H9 (cell line): ENCODE measurements at regions not wholly inside any gene's neighbourhood (a gene's known extent, or its start where the extent isn't known, plus 50 kb on each side); places are given as distances from the start of the nearest gene placed in this dataset.

Experiments
- DNase-seq: peaks from one replicate; pipeline ENCODE4 v3.0.0-alpha.2; 2017
- H2AFZ ChIP-seq: one replicate; pipeline ENCODE4 v1.6.1; 2013; ENCODE audit warnings: mild to moderate bottlenecking, low read length, control low read depth, moderate library complexity
- H2AK5ac ChIP-seq: 2 replicates; pipeline ENCODE4 v1.6.1; 2013; ENCODE audit warnings: low read length, control low read depth, mixed read lengths; ENCODE audit not compliant: insufficient read length
- H2BK120ac ChIP-seq: one replicate; pipeline ENCODE4 v1.6.1; 2013; ENCODE audit warnings: low read depth, mild to moderate bottlenecking, low read length, control low read depth, inconsistent platforms; ENCODE audit not compliant: poor library complexity, severe bottlenecking
- H2BK12ac ChIP-seq: 2 replicates; pipeline ENCODE4 v1.6.1; 2013; ENCODE audit warnings: low read length, control low read depth, mixed read lengths, low read depth; ENCODE audit not compliant: insufficient read length
- H2BK15ac ChIP-seq: 2 replicates; pipeline ENCODE4 v1.6.1; 2013; ENCODE audit warnings: low read depth, low read length, control low read depth
- H2BK20ac ChIP-seq: one replicate; pipeline ENCODE4 v1.6.1; 2013; ENCODE audit warnings: low read depth, mild to moderate bottlenecking, low read length, control low read depth, inconsistent platforms; ENCODE audit not compliant: poor library complexity, severe bottlenecking
- H2BK5ac ChIP-seq: 2 replicates; pipeline ENCODE4 v1.6.1; 2013; ENCODE audit warnings: low read length, control low read depth, mixed read lengths; ENCODE audit not compliant: insufficient read length
- H3K14ac ChIP-seq: 2 replicates; pipeline ENCODE4 v1.6.1; 2013; ENCODE audit warnings: low read length, control low read depth; ENCODE audit not compliant: insufficient read depth
- H3K18ac ChIP-seq: 2 replicates; pipeline ENCODE4 v1.6.1; 2013; ENCODE audit warnings: low read depth, mild to moderate bottlenecking, mixed read lengths, low read length, control low read depth; ENCODE audit not compliant: insufficient read length
- H3K23ac ChIP-seq: 2 replicates; pipeline ENCODE4 v1.6.1; 2013; ENCODE audit warnings: low read length, control low read depth, mixed read lengths, low read depth; ENCODE audit not compliant: insufficient read length
- H3K23me2 ChIP-seq: 2 replicates; pipeline ENCODE4 v1.6.1; 2013; ENCODE audit warnings: low read depth, mild to moderate bottlenecking, mixed read lengths, low read length, control low read depth; ENCODE audit not compliant: insufficient read length, poor library complexity, severe bottlenecking
- H3K27ac ChIP-seq: 2 replicates; pipeline ENCODE4 v1.5.1; 2013; ENCODE audit warnings: low read length, control low read depth, mixed read lengths, low read depth; ENCODE audit not compliant: insufficient read length
- H3K27me3 ChIP-seq: 2 replicates; pipeline ENCODE4 v1.6.1; 2013; ENCODE audit warnings: low read length, control low read depth, inconsistent platforms; ENCODE audit not compliant: insufficient read depth
- H3K4ac ChIP-seq: 2 replicates; pipeline ENCODE4 v1.6.1; 2013; ENCODE audit warnings: low read depth, mild to moderate bottlenecking, control low read depth, inconsistent platforms, low read length, moderate library complexity
- H3K4me1 ChIP-seq: 2 replicates; pipeline ENCODE4 v1.6.1; 2013; ENCODE audit warnings: low read length, control low read depth, inconsistent platforms; ENCODE audit not compliant: insufficient read depth
- H3K4me2 ChIP-seq: 2 replicates; pipeline ENCODE4 v1.6.1; 2013; ENCODE audit warnings: low read length, control low read depth, mixed read lengths; ENCODE audit not compliant: insufficient read length, insufficient read depth
- H3K56ac ChIP-seq: 2 replicates; pipeline ENCODE4 v1.6.1; 2013; ENCODE audit warnings: low read depth, mild to moderate bottlenecking, mixed read lengths, low read length, control low read depth; ENCODE audit not compliant: insufficient read length
- H3K79me1 ChIP-seq: 2 replicates; pipeline ENCODE4 v1.6.1; 2013; ENCODE audit warnings: low read depth, mild to moderate bottlenecking, moderate library complexity, low read length, control low read depth, inconsistent platforms; ENCODE audit not compliant: insufficient read depth, poor library complexity, severe bottlenecking
- H3K79me2 ChIP-seq: 2 replicates; pipeline ENCODE4 v1.6.1; 2013; ENCODE audit warnings: low read length, control low read depth, inconsistent platforms; ENCODE audit not compliant: insufficient read depth
- H3K9ac ChIP-seq: 2 replicates; pipeline ENCODE4 v1.6.1; 2013; ENCODE audit warnings: low read length, control low read depth, mixed read lengths; ENCODE audit not compliant: insufficient read length; ENCODE audit errors: extremely low read depth
- H3K9me3 ChIP-seq: one replicate; pipeline ENCODE4 v1.6.1; 2013; ENCODE audit warnings: low read depth, low read length, inconsistent platforms; ENCODE audit not compliant: control insufficient read depth
- H3T11ph ChIP-seq: one replicate; pipeline ENCODE4 v1.6.1; 2013; ENCODE audit warnings: mild to moderate bottlenecking, low read length, control low read depth, inconsistent platforms
- H4K20me1 ChIP-seq: one replicate; pipeline ENCODE4 v1.6.1; 2013; ENCODE audit not compliant: control insufficient read depth, insufficient read length, insufficient read depth
- H4K5ac ChIP-seq: 2 replicates; pipeline ENCODE4 v1.6.1; 2013; ENCODE audit warnings: low read depth, mild to moderate bottlenecking, mixed read lengths, low read length, control low read depth; ENCODE audit not compliant: insufficient read length
- H4K8ac ChIP-seq: replicated peaks from 2 replicates; pipeline ENCODE4 v1.6.1; 2013; ENCODE audit warnings: low read length, control low read depth, mixed read lengths, low read depth; ENCODE audit not compliant: insufficient read length
- H4K91ac ChIP-seq: 2 replicates; pipeline ENCODE4 v1.6.1; 2013; ENCODE audit warnings: low read depth, mild to moderate bottlenecking, moderate library complexity, mixed read lengths, low read length, control low read depth; ENCODE audit not compliant: insufficient read length
- H3K27ac Mint-ChIP-seq, 3 experiments: 2 replicates in 2 of 3; 3 replicates in 1 of 3; pipeline ENCODE4 v1.8.0; 2020 to 2021; ENCODE audit warnings: mixed read lengths in 3 of 3, mild to moderate bottlenecking in 1 of 3, moderate library complexity in 1 of 3
- H3K27me3 Mint-ChIP-seq: 2 replicates; pipeline ENCODE4 v1.8.0; 2021; ENCODE audit warnings: low read depth, mild to moderate bottlenecking, moderate library complexity, mixed read lengths
- H3K36me3 Mint-ChIP-seq, 3 experiments: 2 replicates in 2 of 3; 3 replicates in 1 of 3; pipeline ENCODE4 v1.8.0; 2020 to 2021; ENCODE audit warnings: low read depth in 3 of 3, mixed read lengths in 3 of 3; ENCODE audit not compliant: insufficient read depth in 1 of 3
- H3K4me1 Mint-ChIP-seq, 2 experiments: 2 replicates each; pipeline ENCODE4 v1.8.0; 2020; ENCODE audit warnings: mixed read lengths in 2 of 2
- H3K4me3 Mint-ChIP-seq, 2 experiments: 2 replicates in 1 of 2; 3 replicates in 1 of 2; pipeline ENCODE4 v1.8.0; 2020 to 2021; ENCODE audit warnings: mild to moderate bottlenecking in 2 of 2, mixed read lengths in 2 of 2, moderate library complexity in 1 of 2
- H3K9me3 Mint-ChIP-seq, 2 experiments: 2 replicates in 1 of 2; 3 replicates in 1 of 2; pipeline ENCODE4 v1.8.0; 2020; ENCODE audit warnings: mild to moderate bottlenecking in 2 of 2, mixed read lengths in 2 of 2, moderate library complexity in 1 of 2
- TF ChIP-seq, protein P1 (sequence below): fragments of 200-600 bp; sonication (generic); conservative IDR thresholded peaks from 3 replicates; pipeline ENCODE4 v1.8.0; 2021; ENCODE audit warnings: antibody characterized with exemption, mild to moderate bottlenecking

DNA sequence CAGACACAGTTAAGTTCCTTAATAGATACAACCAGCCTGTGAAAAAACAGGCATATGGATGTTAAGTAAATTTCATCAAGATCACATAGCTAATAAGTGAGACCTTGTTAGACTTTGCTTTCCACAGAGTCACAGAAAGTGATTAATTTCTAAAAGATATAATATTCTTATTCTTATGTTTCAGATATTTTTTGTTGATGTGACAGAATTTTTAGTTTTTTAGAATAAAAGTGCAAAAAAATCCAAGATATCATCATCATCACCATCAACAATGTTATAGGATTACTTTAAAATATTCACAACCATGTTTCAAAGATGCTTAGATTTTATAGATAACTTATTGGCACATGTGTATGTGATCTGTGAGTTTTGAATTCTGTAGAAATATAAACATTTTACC lies 132.3 kb upstream of the ITGA4 start:
- no peak overlapping the region for H3K4ac ChIP-seq
- H3K4me3 Mint-ChIP-seq, result no peak overlapping the region

More for the DNA sequence above, 132.3 kb upstream of the ITGA4 start:
- no peak overlapping the region for H2AFZ ChIP-seq
- H3K4me1 Mint-ChIP-seq, result peaks cover 11 to 12% of the 10 kb centered on the region in 2 experiments
- no peak for DNase-seq
- H3K9me3 Mint-ChIP-seq, result peaks cover 5 to 6% of the 10 kb centered on the region in 2 experiments; a peak in 3 of 5 replicates
- no peak overlapping the region for H4K91ac ChIP-seq
- H3K9ac ChIP-seq, result no peak overlapping the region
- H3K4me1 ChIP-seq, result peaks cover 6% of the 10 kb centered on the region; the same call in 1 of the 2 replicates
- H4K5ac ChIP-seq, result no peak overlapping the region
- H4K8ac ChIP-seq, result no peak overlapping the region
- no peaks in the 10 kb centered on the region for H3K9me3 ChIP-seq
- no peak overlapping the region for H2AK5ac ChIP-seq
- H3K23ac ChIP-seq, result no peak overlapping the region
- H2BK120ac ChIP-seq, result no peak overlapping the region
- TF ChIP-seq, protein P1, sequence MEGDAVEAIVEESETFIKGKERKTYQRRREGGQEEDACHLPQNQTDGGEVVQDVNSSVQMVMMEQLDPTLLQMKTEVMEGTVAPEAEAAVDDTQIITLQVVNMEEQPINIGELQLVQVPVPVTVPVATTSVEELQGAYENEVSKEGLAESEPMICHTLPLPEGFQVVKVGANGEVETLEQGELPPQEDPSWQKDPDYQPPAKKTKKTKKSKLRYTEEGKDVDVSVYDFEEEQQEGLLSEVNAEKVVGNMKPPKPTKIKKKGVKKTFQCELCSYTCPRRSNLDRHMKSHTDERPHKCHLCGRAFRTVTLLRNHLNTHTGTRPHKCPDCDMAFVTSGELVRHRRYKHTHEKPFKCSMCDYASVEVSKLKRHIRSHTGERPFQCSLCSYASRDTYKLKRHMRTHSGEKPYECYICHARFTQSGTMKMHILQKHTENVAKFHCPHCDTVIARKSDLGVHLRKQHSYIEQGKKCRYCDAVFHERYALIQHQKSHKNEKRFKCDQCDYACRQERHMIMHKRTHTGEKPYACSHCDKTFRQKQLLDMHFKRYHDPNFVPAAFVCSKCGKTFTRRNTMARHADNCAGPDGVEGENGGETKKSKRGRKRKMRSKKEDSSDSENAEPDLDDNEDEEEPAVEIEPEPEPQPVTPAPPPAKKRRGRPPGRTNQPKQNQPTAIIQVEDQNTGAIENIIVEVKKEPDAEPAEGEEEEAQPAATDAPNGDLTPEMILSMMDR, result no peak
- H3K27ac Mint-ChIP-seq, result no peak overlapping the region
- H3K27me3 ChIP-seq, result no peaks in the 10 kb centered on the region
- H2BK5ac ChIP-seq, result no peak overlapping the region
- no peak overlapping the region for H2BK20ac ChIP-seq
- H3T11ph ChIP-seq, result no peak overlapping the region
- H3K27me3 Mint-ChIP-seq, result no peaks in the 10 kb centered on the region
- H3K56ac ChIP-seq, result no peak overlapping the region
- no peak overlapping the region for H2BK12ac ChIP-seq
- no peaks in the 10 kb centered on the region for H3K23me2 ChIP-seq
- no peak overlapping the region for H2BK15ac ChIP-seq
- H3K4me2 ChIP-seq, result no peak overlapping the region
- peaks cover 0 to 8% (median 0%) of the 10 kb centered on the region in 3 experiments; a peak in 1 of 7 replicates for H3K36me3 Mint-ChIP-seq
- H4K20me1 ChIP-seq, result no peaks in the 10 kb centered on the region
- no peak overlapping the region for H3K14ac ChIP-seq
- no peaks in the 10 kb centered on the region for H3K79me2 ChIP-seq
- H3K18ac ChIP-seq, result no peak overlapping the region
- no peak overlapping the region for H3K27ac ChIP-seq
- no peaks in the 10 kb centered on the region for H3K79me1 ChIP-seq
